ENCODE measurements at regions not wholly inside any gene's neighbourhood (a gene's known extent, or its start where the extent isn't known, plus 50 kb on each side); places are given as distances from the start of the nearest gene placed in this dataset.
"Not testable (repeated sequence)": the region's sequence is repeated elsewhere in the genome, so short reads cannot be mapped to it uniquely, and the experiment has no call there.

- Histone ChIP-seq H3K4me1 (no peaks in the 10 kb centered on the region), H3K27ac (no peak overlapping the region), H3K4me3 (no peak overlapping the region), H3K36me3 (ENCODE audit: low read depth, missing control alignments) (no peaks in the 10 kb centered on the region), H3K27me3 (no peaks in the 10 kb centered on the region), H3K9me3 (no peaks in the 10 kb centered on the region)
- TF ChIP-seq POLR2A (IDR thresholded peaks at IDR 0.05) = no peak
- TF ChIP-seq, protein P1, sequence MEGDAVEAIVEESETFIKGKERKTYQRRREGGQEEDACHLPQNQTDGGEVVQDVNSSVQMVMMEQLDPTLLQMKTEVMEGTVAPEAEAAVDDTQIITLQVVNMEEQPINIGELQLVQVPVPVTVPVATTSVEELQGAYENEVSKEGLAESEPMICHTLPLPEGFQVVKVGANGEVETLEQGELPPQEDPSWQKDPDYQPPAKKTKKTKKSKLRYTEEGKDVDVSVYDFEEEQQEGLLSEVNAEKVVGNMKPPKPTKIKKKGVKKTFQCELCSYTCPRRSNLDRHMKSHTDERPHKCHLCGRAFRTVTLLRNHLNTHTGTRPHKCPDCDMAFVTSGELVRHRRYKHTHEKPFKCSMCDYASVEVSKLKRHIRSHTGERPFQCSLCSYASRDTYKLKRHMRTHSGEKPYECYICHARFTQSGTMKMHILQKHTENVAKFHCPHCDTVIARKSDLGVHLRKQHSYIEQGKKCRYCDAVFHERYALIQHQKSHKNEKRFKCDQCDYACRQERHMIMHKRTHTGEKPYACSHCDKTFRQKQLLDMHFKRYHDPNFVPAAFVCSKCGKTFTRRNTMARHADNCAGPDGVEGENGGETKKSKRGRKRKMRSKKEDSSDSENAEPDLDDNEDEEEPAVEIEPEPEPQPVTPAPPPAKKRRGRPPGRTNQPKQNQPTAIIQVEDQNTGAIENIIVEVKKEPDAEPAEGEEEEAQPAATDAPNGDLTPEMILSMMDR (IDR thresholded peaks at IDR 0.05) = no peak
- 83 to 91% methylated on average over 2 of the region's 2 CpGs for WGBS, 2 donors
- no peak for DNase-seq
- intact Hi-C loops (cut with DNase I; ENCODE audit: low total_unique reads) = no loop called here
Measured at GRCh38 chr6:834190-834589, 141.3 kb upstream of the EXOC2 start.

DNA sequence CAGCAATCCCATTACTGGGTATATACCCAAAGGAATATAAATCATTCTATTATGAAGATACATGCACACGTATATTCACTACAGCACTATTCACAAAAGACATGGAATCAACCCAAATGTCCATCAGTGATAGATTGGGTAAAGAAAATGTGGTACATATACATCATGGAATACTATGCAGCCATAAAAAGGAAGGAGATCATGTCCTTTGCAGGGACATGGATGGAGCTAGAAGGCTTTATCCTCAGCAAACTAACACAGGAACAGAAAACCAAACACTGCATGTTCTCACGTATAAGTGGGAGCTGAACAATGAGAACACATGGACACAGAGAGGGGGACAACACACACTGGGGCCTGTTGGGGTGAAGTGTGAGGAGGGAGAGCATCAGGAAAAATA lies 139.9 kb upstream of the EXOC2 start:
- H3K27me3 ChIP-seq; H3K36me3 ChIP-seq (ENCODE audit: low read depth, missing control alignments); H3K4me1 ChIP-seq; intact Hi-C loops (cut with DNase I; ENCODE audit: low total_unique reads); H3K4me3 ChIP-seq; DNase-seq; H3K9me3 ChIP-seq; H3K27ac ChIP-seq: not testable (repeated sequence)
- WGBS, 2 donors = 89 to 97% methylated on average over 2 of the region's 2 CpGs

- intact Hi-C loops (cut with DNase I; ENCODE audit: low total_unique reads) = no loop called here
- no peak for TF ChIP-seq POLR2A (IDR thresholded peaks at IDR 0.05)
- TF ChIP-seq, protein P1 (IDR thresholded peaks at IDR 0.05) = no peak
- no peaks in the 10 kb centered on the region for H3K27me3 ChIP-seq
- no peak overlapping the region for H3K4me3 ChIP-seq
- 79 to 94% methylated on average over 6 of the region's 6 CpGs for WGBS, 2 donors
- DNase-seq = no peak
- H3K36me3 ChIP-seq (ENCODE audit: low read depth, missing control alignments) = no peaks in the 10 kb centered on the region
- no peak overlapping the region for H3K27ac ChIP-seq
- no peaks in the 10 kb centered on the region for H3K4me1 ChIP-seq
- H3K9me3 ChIP-seq = no peaks in the 10 kb centered on the region
Measured at GRCh38 chr6:830667-831327, 137.9 kb upstream of the EXOC2 start.

GRCh38 chr6:829656-830055 lies 136.7 kb upstream of the EXOC2 start:
- TF ChIP-seq POLR2A (IDR thresholded peaks at IDR 0.05) = no peak
- TF ChIP-seq, protein P1 (IDR thresholded peaks at IDR 0.05) = no peak
- no peak for DNase-seq
- H3K4me1 ChIP-seq = no peaks in the 10 kb centered on the region
- WGBS, 2 donors = 58 to 63% methylated on average over 4 of the region's 4 CpGs
- H3K36me3 ChIP-seq (ENCODE audit: low read depth, missing control alignments) = no peaks in the 10 kb centered on the region
- H3K27ac ChIP-seq = no peak overlapping the region
- no peaks in the 10 kb centered on the region for H3K9me3 ChIP-seq
- H3K4me3 ChIP-seq = no peak overlapping the region
- intact Hi-C loops (cut with DNase I; ENCODE audit: low total_unique reads) = no loop called here
- H3K27me3 ChIP-seq = no peaks in the 10 kb centered on the region

DNA sequence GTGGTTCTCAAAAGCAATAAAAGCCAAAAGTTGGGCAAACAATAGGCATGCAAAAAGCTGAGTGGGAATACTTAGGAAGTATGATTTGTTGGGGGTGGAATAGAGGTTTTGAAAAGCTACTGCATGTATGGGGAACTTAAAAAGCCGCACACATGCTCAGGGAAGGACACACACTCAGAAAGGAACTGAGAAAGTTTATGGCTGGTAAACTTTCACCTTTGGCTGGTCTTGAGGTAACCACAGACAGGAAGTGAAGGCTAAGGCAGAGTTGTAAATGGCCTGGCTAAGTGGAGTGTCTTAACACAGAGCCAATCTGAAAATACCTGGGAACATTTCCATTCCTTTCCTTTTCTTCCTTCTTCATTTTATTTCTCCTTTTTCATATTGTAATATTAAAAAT lies 134.5 kb upstream of the EXOC2 start:
- TF ChIP-seq POLR2A (IDR thresholded peaks at IDR 0.05) = no peak
- TF ChIP-seq, protein P1 (IDR thresholded peaks at IDR 0.05) = no peak
- Histone ChIP-seq H3K27ac (no peak overlapping the region), H3K4me3 (no peak overlapping the region), H3K27me3 (no peaks in the 10 kb centered on the region), H3K4me1 (no peaks in the 10 kb centered on the region), H3K9me3 (no peaks in the 10 kb centered on the region), H3K36me3 (ENCODE audit: low read depth, missing control alignments) (no peaks in the 10 kb centered on the region)
- intact Hi-C loops (cut with DNase I; ENCODE audit: low total_unique reads) = no loop called here
- WGBS, 2 donors = 91 to 100% methylated on average over 1 of the region's 1 CpG
- DNase-seq = no peak

Data from testis (tissue), 2 donors.